CMK (cell line): ENCODE measurements at regions not wholly inside any gene's neighbourhood (a gene's known extent, or its start where the extent isn't known, plus 50 kb on each side); places are given as distances from the start of the nearest gene placed in this dataset.

Source experiments
- DNase-seq: peaks from one replicate; pipeline ENCODE4 v3.0.0-alpha.2; 2010; ENCODE audit warnings: low read depth

DNA sequence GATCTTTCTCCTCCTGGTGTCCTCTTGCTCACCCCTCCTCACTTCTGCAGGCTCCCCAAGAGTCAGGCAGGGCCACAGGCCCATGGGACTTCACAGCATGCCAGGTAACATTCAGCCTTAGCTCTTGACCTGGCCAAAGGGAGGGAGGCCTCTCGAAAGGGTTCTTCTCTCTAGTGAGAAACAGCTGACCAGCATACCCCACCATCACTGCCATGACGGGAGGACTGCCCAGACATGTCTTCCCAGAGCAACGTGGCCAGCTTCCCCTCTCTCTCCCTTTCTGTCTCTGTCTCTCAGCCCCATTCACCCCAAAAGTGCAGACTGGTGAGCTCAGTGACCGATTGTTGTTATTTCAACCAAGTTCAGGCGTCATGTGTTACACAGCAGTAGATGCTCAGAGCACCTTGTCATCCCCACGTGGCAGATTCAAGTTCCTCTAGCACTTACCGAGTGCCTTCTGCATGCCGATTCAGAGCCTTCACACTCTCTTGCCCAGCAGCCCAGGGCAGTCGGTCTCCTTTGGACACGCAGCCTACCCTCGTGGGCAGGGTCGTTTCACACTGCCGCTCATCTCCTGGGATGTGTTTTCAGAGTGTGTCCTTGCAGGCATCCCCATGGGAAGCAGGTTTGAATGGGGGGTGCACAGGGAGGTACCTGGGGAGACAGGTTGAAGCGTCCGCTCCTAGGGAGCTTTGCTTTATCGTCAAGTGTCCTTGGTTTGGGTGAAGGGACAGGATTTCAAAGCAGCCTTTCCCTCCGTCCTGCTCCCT, 259.9 kb downstream of the NDUFA10 start:
- no peak for DNase-seq

GRCh38 chr2:239763433-239764097, 261.6 kb downstream of the NDUFA10 start:
- DNase-seq, result no peak

GRCh38 chr2:239762655-239763269, 262.4 kb downstream of the NDUFA10 start:
- no peak for DNase-seq

GRCh38 chr2:239762106-239762505, 263.0 kb downstream of the NDUFA10 start:
- no peak for DNase-seq

GRCh38 chr2:239760596-239760995, 264.5 kb downstream of the NDUFA10 start:
- no peak for DNase-seq

DNA sequence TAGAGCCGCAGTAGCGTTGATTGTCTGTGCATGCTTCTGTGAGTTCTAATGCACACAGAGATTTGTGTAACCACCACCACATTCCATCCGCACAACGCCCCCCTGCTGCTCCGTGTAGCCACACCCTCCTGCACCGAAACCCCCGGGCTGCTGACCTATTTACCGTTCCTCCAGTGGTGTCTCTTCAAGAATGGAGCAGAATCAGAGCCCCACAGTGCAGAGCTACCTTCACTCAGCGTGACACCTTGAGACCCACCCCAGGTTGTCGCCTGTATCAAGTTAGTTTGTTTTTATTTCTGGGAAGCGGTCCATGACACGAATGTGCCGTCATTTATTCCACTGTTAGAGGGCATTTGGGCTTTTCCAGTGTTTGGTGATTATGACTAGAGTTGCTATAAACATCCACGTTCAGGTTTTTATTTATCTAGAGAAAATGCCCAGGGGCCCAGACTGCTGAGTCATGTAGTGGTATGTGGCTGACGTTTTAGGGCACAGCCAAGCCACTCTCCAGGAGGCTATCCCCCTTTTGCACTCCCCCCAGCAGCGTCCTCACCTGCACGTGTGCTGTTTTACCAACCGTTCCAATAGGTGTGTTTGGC, 266.8 kb downstream of the NDUFA10 start:
- DNase-seq, result no peak

- no peak for DNase-seq
Observed at GRCh38 chr2:239756790-239757760, 268.1 kb downstream of the NDUFA10 start.

GRCh38 chr2:239756031-239756789, 268.9 kb downstream of the NDUFA10 start:
- DNase-seq, result no peak

DNA sequence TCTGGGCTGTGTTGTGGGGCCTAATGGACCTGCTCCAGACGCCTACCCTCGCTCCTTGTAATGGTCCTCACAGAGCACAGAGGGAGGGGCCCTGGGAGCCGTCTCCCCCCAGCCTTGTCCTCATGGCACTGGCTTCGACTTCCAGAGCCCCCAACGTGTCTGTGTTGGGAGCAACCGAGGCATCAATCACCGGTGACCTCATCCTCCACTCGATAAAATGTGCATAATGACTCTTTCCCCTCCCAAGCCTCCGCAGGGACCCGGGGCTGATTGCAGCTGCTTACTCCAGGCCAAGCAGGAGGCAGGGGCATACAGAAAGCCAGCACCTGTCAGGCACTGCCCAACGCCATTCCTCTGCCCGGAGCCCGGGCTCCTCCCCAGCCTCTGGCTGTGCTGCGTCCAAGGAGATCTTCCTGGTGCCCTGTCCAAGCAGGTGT, 271.7 kb downstream of the NDUFA10 start:
- DNase-seq, result no peak

DNA sequence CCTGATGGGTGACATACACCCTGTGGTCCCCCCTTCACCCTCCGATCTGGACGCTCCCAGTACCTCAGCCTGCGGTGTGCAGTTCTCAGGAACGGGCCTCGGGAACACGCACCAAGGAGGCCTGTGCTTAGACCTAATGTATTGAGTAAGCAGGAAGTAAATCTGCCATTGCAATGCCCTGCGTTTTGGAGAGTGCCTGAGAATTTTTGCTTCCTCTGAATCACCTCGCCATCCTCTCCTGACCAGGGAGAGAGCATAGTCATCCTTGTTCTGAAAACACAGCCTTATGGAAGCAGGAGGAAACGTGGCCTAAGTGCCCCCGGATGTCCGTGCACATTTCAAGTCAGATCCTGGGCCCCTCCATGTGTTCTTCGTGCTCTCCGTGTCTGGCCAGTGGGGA, 272.2 kb downstream of the NDUFA10 start:
- no peak for DNase-seq

DNA sequence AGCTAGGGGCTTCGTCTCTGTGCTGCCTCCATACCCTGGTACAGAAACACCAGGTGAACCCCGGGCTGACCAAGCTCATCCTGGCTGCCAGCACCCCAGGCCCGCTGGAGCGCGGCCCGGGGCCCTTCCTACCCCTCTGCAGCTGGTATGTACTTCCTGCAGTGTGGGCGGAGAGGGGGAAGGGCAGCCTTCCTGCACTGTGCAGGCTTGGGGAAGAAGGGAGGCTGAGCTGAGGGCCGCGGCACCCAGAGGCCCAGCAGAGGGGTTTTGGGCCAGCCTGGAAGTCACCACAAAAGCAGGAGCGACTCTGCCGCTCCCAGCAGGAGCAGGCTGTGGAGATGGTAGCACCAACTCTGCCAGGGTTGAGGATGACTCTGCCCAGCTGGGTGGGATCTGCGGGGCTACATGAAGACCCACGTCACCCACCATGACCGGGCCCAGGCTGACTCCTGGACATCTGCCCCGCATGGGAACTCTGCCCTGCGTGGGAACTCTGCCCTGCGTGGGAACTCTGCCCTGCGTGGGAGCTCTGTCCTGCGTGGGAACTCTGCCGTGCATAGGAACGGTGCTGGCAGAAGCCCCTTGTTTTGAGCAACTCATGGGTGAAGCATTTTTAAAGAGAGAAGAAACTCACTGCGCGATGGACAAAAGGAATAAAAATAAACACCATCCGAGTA, 273.3 kb downstream of the NDUFA10 start:
- peak; percentile 70 for DNase-seq

GRCh38 chr2:239750929-239751678, 274.0 kb downstream of the NDUFA10 start:
- DNase-seq, result no peak

DNA sequence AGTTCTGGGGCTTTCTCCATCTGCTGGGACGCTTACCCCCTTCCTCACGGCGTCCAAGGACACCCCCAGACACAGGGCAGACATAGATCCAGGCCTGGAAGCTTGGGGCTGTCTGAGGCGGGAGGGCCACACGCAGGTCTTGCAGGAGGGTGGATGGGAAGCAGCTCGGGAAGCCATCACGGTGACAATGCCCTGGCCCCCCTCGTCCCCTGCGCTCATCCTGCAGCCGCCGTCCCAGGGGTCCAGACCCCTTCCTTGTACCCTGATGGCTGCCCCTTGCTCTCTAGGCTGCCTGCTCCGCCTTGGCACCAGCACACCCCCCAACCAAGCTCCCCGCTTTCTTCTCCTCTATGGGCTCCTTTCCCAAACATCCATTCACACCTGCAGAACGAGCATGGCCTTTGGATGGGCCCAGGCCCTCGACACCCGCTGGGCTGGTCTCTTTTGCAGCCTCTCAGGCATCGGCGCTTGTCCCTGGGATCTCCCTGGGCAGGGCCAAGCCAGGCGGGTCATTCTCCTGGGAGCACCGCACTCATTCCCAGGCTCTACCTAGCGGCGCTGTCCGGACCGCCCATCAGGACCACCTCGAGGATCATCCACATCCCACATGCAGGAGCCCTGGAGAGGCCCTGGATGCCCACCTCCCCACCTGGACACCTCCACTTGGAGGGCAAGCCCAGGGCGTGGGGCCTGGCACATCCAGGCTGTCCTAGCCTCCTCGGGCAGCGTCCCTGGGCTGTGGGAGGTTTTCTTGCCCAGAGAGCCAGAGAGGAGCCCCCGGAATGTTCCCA, 274.9 kb downstream of the NDUFA10 start:
- DNase-seq, result no peak

- DNase-seq, result no peak
Observed at GRCh38 chr2:239749272-239749873, 275.8 kb downstream of the NDUFA10 start.

DNA sequence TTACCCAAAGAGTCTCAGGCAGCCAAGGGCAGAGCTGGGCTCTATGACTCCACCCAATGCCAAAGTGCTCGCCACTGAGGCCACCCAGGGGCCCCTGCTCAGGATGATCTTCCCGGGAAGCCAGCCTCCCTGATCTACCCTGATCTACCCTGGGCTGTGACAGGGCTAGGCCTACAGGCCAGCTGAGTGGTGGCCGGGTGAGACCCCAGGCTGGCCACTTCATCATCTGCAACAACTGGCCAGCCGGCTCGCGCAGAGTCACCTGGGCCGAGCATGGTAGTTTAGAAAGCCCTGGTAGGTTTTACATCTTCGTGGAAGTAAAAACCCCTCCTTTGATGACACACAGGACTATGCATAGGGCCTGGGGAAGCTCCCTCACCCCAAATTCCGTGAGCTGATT, 276.3 kb downstream of the NDUFA10 start:
- no peak for DNase-seq

DNA sequence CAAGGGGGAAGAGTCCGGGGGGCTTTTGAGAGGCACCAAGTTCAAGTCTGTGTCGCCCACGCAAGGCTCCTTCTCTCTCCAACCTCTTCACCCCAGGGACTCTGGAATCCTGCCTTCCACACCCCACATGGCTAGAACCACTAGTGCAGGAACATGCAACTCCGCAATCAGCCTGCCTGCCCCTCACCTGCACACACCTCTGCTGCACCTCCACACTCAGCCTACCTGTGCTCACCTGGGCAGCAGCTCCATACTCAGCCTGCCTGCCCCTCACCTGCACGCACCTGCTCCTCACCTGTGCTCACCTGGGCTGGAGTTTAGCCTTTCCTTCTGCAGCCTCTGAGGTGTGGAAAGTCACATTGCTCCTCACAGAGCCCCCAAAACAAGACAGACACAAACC, 277.4 kb downstream of the NDUFA10 start:
- no peak for DNase-seq

GRCh38 chr2:239747274-239747673, 277.9 kb downstream of the NDUFA10 start:
- peak; percentile 72 for DNase-seq

GRCh38 chr2:239746559-239747246, 278.4 kb downstream of the NDUFA10 start:
- DNase-seq, result no peak
